ENCODE measurements at regions not wholly inside any gene's neighbourhood (a gene's known extent, or its start where the extent isn't known, plus 50 kb on each side); places are given as distances from the start of the nearest gene placed in this dataset.

DNA sequence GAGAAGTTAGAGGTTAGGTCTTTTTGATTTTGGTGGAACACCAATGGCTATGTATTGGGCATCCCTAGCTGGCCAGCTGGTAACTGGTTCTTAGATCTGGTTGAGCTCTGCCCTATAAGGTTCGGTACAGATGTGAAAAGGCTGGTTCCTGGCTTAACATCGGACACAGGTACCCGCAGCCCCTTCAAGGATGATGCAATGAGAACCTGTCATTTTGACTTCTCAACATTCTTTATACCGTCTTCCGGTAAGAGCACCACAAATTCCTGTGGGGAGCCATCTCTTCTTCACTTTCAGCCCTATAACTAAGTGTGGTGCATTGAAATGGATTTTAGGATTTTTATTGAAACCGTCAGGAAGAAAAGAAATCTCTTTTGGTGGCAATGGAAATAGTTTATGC, 222.8 kb downstream of the ADAMTS9 start:
- no peak for DNase-seq

- no peak for DNase-seq
Measured at GRCh38 chr3:64463981-64464380, 223.8 kb downstream of the ADAMTS9 start.

- no peak for DNase-seq
Measured at GRCh38 chr3:64462203-64462602, 225.6 kb downstream of the ADAMTS9 start.

DNA sequence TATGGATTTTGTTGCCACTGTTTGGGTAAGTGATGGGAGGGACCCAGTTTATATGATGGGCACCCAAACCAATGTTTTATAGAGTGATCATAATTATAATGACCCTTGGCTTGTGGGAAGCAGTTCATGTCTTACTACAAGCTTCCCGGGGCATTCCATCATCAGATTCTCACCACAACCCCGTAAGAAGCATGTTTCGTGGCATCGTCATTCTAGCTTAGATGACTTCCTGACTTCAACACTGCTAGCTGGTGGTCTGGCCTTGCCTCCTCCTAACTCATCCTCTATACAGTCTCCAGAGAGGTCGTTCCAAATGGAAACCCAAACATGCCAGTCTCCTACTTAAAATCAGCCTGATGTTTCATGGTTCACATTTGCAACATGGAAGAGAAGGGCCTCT, 226.9 kb downstream of the ADAMTS9 start:
- no peak for DNase-seq

DNA sequence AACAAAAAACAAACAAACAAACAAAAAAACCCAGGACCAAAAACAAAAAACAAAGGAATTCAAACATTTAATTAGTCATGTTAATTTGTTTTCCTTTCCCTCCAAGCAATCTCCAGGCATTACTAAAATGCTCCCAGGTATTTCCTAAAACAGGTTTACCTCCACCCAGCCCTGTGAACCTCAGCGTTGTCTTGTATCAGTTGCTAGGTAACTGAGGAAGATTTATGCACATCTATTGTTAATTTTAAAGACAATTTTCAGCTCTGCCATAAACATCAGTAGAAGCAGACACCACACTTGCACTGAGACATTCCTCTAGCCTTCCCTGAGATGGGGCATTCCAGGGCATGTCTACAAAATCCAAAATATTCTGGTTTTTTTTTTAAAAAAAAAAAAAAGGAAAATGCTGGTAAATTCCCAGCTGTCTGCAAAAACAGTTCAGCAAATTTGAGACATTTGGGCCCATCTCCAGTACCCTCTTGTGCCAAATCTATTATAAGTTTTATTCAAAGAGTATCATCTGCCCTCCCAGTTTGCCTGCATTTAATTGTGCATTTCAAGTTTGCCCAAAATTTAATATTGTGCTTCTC, 227.6 kb downstream of the ADAMTS9 start:
- no peak for DNase-seq

DNA sequence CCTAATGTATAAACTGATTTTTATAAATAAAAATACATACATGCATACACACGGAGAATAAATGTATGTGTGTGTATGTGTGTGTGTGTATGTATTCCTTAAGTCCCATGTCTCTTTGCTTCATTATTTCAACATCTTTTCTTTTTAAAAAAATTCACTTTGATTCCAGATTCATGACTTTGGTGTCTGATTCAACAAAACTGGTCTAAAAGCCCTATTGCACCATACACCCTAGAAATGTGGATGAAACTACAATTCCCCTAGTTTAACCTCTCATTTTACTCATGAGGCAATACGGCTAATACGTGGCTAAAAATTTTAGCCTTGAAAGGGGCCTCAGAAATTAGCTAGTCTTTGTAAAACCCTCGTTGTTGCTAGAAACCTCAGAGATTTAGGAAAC, 228.1 kb downstream of the ADAMTS9 start:
- DNase-seq, result no peak

- DNase-seq, result no peak
Measured at GRCh38 chr3:64457811-64458210, 230.0 kb downstream of the ADAMTS9 start.

DNA sequence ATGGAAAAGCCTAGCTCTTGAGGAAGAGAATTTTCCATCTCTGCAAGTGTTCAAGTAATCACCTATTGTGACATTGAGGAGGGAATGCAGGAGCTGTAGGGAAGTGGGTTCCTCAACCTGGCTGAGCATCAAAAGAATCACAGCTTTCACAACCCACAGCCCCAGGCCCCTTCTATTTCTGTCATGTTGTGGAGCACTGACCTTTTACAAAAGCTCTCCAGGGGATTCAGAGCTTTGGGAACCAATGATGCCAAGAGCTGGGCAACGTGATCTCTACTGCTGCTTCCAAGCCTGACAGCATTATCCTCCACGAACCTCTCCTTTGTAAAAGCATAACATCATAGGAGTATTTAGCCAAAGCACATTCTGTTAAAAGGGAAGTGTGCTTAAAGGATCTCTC, 231.1 kb downstream of the ADAMTS9 start:
- DNase-seq, result no peak

DNA sequence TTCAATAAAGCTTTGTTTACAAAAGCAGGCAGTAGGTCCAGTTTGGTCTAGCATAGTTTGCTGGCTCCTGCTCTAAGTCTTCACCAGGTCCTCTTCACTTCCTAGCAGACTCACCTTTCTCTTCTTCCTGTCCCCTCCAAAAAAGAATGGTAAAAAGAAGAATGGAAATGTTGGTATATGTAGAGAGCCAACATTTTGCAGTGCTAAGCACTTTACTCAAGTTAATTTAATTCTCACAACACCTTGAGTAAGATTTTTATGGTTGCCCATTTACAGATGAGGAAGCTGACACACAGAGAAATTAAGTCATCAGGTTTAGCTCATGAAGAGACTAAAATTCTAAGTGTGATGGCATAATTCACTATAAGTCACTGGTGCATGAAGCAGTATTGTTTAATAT, 230.1 kb upstream of the PRICKLE2 start:
- DNase-seq, result no peak

DNA sequence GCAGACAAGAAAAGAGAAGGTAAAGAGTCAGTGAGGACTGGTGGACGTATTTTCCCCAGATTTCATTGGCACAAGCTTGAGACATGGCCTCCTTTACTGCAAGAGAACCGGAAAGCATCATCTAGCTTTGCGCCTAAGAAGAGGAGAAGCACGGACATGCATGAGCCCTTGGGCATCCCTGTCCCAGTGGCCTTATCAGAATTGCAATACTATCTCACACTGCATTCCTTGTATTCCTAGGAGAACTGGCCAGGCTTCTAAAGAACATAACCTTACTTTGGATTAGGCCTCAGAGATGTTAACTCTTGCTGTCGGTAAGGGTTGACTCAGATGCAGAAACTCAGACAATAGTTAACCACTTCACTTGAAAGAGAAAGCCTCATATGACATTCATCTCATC, 229.5 kb upstream of the PRICKLE2 start:
- DNase-seq, result no peak

DNA sequence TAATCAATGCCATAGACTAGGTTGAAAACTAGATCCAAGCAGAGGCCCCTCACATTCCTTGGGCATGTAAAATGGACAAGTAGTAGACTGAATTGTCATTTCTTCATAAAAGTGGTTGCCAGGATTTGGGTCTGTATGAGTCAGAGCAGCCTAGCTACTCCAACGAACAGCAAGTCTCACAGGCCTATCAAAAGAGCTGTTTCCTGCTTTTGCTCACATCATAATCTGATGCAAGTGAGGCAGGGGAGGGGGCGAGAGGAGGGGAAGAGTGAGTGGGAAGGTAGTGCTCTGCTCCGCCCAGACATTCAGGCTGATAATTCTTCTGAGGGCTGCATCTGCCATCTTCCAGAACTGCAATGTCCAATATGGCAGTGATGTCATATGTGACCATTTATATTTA, 228.9 kb upstream of the PRICKLE2 start:
- DNase-seq, result no peak

- no peak for DNase-seq
Measured at GRCh38 chr3:64451283-64452012, 226.2 kb upstream of the PRICKLE2 start.

DNA sequence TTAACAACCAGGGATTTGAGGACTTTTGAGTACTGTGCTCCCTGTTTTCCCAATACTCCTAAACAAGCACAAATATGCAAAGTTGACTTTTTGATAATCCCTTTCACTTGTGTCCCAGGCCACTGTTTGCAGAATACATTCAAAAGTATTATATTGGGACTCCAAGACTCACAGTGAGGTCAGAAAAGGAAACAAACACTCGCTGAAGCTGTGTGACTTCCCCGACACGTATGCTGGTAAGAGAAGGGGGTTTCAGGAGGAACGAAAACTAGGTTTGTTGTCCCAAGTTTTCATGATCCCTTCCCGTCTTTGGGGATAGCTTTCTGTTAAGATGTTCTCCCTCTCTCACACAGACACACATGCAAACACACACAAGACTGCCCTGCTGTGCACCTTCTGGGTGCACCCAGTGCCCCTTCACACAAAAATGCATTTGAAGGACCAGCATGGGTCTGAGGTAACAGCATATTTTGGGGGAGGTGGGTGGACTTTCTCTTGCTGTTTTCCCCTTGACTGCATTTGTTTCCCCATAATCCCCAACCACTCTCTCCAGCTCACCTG, 225.2 kb upstream of the PRICKLE2 start:
- no peak for DNase-seq

DNA sequence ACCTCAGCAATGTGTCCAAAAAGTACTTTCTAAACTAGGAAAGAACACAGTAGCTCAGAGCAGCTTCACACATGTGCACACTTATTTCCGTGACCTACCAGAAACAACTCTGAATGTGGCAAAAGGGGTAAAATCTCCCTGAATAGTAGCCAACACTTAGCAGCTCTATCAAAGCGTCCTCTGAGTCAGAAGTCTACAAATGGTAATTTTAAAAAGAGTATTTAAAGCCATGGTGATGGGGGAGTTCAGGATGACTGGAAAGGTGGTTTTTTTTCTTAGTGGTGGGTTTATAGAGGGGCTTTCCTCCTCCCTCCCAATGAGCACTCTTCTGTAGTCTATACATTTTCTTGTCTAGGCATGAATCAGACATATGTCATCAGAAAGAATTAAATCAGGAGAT, 223.8 kb upstream of the PRICKLE2 start:
- no peak for DNase-seq

DNA sequence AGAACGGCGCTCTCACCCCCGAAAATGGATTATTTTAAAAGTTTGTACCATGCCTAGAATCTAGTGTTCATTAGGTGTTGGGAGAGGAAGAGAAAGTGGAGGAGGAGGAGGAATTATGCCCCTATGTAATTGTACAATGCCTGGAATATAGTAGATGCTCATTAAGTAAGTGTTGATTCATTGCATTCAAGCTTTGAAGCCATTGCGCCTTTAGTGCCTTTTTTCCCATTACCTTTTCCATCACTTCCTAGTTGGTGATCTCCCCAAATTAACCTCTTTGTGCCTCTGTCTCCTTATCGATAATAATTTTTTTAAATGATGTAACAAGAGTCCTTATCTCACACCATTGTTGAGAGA, 220.7 kb upstream of the PRICKLE2 start:
- DNase-seq, result no peak

DNA sequence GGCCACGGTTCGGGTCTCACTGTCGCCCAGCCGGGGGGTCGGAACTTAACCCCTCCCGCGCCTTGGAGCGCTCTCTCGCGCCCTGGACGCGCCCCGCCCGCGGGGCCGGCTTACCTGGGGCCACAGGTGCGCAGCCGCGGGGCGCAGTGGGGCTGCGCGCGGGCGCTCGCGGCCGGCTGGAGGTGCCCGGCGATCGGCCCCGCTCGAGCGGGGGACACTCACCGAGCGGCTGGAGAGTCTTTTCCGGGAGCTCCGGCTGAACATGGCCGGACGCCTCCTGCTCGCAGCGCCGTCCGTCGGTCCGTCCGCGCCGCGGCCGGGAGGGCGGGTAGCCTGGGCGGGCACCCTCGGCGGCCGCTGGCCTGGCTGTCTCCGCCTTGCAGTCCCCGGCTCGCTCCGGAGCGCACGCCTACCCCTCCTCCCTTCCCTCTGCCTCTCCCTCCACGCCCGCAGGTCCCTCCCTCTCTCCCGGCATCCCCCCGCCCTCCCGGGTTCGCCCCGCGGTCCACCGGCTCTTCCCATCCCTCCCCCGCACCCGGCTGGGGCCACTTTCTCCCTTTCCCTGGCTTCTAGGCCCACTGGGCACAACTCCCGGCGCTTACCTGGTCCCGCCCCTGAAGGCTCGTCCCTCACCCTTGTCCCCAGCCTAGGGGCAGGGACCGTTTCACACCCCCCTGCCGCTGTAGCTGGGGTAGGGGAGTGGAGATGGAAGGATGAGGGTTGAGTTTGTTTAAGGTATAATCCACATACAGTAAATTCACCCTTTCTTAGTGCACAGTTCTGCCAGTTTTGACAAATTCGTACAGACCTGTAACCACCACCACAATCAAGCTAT, 220.1 kb upstream of the PRICKLE2 start:
- DNase-seq, result no peak

DNA sequence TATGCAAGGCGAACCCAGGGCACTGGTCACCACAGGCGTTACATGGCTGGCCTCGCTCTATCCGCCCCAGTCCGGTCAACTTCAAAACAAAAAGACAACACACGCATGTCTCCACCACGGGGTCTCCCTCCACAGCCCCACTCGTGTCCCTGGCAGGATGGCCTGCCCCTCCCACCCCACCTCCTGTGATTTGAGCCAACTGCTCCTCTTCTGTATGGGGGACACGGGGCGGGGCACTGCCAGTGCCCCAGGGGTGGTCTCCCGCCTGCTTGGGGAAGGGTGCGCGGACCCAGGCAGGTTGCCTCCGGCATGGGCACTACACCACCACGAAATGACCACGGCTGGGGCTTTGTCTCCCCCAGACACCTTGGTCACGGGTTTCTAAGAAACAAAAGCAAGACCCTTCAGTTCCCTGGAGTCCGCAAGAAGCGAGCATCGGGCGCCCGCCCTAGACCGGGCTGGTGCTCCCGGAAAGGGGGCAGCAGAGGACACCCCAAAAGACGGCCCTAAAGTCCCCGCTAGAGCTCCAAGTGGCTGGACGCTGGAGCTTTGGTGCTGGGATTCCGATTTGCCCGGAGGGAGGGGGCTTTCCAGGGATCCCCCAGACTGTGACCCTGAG, 219.3 kb upstream of the PRICKLE2 start:
- no peak for DNase-seq

- no peak for DNase-seq
Measured at GRCh38 chr3:64443546-64444381, 218.5 kb upstream of the PRICKLE2 start.

DNA sequence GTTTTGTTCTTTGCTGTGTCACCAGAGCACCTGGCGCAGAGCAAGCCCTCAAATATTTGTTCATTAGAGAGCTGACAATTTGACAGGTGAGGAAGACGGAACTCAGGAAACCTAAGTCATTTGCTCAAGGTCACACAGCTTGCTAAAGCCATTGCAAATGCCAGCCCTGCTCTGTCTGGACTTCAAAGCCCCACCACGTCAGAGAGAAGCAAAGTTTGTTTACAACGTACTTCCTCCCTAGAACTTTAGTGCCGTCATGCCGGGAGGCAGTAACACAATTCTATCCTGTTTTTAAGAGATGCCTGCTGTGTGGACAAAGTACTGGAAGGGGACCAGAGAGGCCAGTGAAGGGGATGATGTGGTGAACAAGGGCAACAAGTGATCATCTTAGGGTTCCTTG, 216.6 kb upstream of the PRICKLE2 start:
- no peak for DNase-seq

DNA sequence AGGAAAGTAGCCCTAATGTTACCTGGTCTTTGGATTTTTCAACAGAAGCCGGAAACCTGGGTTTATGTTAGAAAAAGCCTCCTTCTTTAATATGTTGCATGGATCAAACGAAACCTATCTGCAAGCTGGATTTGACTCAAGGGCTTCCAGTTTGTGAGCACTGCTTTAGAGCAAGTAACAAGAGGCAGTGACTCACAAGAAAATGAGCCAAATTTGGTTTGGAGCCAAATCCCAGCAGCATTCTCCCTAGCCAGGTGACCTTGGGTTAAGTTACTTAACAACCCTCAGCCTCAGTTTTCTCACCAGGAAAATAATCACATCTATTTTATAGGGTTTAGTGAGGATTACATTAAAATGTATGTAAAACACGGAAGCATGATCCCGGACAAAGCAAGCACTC, 215.2 kb upstream of the PRICKLE2 start:
- no peak for DNase-seq

DNA sequence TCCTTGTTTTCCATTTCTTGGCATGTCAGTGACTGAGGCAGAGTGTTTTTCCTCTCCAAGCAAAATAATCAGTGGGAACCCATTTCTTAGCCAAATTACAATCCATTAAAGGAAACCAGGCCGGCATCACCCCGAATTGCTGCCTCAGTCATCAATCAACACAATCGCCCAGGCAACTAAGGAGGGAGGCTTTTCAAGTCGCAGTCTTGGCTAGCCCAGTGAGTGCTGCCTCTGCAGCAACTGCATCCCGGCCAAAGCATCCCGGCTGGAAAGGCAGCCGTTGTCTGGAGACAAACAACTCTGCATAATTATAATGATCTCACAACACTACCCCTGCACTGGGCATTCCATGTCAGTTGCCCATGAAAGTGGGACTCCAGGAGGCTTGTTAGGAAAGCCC, 213.5 kb upstream of the PRICKLE2 start:
- DNase-seq, result no peak

GRCh38 chr3:64438066-64438465, 212.8 kb upstream of the PRICKLE2 start:
- no peak for DNase-seq

DNA sequence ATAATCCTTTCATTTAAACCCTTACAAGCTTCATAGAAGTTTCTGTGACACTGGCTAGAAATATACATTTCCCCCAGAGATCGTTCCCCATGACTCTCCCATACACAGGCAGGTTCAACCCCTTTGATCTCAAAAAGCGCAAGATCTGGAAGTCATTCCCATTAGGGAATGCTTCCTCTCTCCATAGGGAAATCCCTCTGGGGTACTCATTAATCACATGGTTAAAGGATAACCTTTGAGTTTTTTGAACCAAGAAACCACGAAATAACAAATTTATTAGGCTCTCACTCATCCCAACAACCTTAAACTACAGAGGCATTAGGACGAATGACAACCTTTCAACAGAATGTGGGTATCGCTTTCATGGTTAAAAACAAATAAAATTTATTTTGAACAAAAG, 211.9 kb upstream of the PRICKLE2 start:
- no peak for DNase-seq

All from stimulated activated CD4-positive, alpha-beta T cell treated with anti-CD3 and anti-CD28 coated beads, Interleukin-1b, Interleukin-23, amount 100 ng/mL, for 48 hours (primary cell).